ENCODE measurements at regions not wholly inside any gene's neighbourhood (a gene's known extent, or its start where the extent isn't known, plus 50 kb on each side); places are given as distances from the start of the nearest gene placed in this dataset.

DNA sequence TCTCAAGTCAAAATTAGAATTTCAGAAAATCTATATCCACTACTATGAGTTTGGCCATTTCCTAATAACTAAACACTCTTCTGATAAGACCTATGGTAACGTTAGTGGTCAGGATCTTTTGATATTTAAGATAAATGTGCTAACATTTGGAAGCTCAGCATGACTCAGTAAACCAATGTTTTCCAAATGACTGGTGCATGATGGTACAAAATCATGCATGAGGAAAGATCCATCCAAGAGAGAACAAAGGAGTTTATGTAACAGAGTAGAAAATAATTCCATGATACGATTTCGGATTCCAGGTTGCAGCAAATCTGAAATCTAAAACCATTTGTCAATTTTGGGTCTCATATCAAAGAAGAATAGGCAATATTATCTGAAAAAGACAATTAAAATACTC lies 279.2 kb downstream of the NSG2 start:
- TF ChIP-seq EZH2 (IDR thresholded peaks at IDR 0.05; ENCODE audit: insufficient read depth, poor library complexity, severe bottlenecking) (no peak), EZH2phosphoT487 (IDR thresholded peaks at IDR 0.05; ENCODE audit: insufficient read depth, low read depth) (no peak)
